ENCODE measurements at regions not wholly inside any gene's neighbourhood (a gene's known extent, or its start where the extent isn't known, plus 50 kb on each side); places are given as distances from the start of the nearest gene placed in this dataset.

DNA sequence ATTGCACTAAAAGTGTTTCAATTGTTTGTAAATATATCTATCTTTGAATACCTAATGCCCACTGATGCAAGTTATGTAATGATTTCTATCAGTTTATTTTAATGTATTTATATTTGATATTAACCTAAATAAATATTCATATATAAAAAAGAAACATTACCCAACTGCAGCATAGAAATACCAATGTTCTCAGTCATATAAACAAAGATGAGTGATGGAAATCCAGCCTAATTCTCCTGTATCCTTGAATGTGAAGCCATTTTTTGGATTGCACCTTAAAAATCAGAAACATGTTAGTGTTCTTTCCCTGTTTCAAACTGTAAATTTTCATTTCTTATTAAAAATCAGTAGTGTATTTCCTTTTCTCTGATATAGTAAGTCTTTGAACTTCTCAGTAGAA is 305.8 kb upstream of the GNAI1 start:
- no peaks in the 10 kb centered on the region for H3K9me3 ChIP-seq
- TF ChIP-seq, protein P1, sequence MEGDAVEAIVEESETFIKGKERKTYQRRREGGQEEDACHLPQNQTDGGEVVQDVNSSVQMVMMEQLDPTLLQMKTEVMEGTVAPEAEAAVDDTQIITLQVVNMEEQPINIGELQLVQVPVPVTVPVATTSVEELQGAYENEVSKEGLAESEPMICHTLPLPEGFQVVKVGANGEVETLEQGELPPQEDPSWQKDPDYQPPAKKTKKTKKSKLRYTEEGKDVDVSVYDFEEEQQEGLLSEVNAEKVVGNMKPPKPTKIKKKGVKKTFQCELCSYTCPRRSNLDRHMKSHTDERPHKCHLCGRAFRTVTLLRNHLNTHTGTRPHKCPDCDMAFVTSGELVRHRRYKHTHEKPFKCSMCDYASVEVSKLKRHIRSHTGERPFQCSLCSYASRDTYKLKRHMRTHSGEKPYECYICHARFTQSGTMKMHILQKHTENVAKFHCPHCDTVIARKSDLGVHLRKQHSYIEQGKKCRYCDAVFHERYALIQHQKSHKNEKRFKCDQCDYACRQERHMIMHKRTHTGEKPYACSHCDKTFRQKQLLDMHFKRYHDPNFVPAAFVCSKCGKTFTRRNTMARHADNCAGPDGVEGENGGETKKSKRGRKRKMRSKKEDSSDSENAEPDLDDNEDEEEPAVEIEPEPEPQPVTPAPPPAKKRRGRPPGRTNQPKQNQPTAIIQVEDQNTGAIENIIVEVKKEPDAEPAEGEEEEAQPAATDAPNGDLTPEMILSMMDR (IDR thresholded peaks at IDR 0.05), result no peak
- no peak for TF ChIP-seq POLR2A (IDR thresholded peaks at IDR 0.05)
- no peak overlapping the region for H3K27ac ChIP-seq
- H3K4me3 ChIP-seq, result no peak overlapping the region
- no peak for DNase-seq
- intact Hi-C loops (cut with DNase I), result no loop called here
- H3K36me3 ChIP-seq, result no peaks in the 10 kb centered on the region
- no peaks in the 10 kb centered on the region for H3K27me3 ChIP-seq
- no peaks in the 10 kb centered on the region for H3K4me1 ChIP-seq

DNA sequence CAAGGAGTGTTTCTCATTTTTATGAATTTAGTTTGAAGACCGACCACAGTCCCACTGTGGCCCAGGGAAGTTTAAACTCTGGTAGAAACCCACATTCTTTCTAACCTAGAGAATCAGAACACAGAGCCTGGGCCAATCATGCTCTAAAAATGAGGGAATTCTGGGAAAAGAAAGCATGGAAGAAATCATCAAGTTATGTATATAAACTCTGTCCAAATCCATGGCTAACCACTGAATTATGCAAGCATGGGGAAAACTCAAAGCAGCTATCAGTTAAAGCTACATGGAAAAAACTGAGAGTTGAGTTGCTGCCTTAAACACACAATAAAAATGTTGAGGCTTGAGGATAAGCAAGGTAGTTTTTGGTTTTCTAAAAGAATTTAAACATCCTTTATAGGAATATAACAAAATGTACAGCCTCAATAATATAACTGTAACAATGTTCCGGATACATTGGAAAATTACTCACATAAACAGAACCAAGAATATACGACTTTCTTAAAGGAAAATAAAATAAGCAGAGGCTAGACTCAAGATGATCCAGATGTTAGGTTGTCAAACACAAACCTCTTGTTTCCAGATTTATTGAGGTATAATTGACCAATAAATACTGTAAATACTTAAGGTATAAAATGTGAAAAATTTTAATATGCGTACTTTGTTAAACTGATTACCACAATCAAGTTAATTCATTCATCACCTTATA is 311.2 kb upstream of the GNAI1 start:
- H3K4me3 ChIP-seq, result no peak overlapping the region
- no peaks in the 10 kb centered on the region for H3K9me3 ChIP-seq
- intact Hi-C loops (cut with DNase I), result no loop called here
- DNase-seq, result no peak
- no peaks in the 10 kb centered on the region for H3K27me3 ChIP-seq
- WGBS, 2 donors, result 70% methylated on average over 4 of the region's 4 CpGs
- no peaks in the 10 kb centered on the region for H3K36me3 ChIP-seq
- TF ChIP-seq, protein P1 (IDR thresholded peaks at IDR 0.05), result no peak
- TF ChIP-seq POLR2A (IDR thresholded peaks at IDR 0.05), result no peak
- no peaks in the 10 kb centered on the region for H3K4me1 ChIP-seq
- no peak overlapping the region for H3K27ac ChIP-seq

DNA sequence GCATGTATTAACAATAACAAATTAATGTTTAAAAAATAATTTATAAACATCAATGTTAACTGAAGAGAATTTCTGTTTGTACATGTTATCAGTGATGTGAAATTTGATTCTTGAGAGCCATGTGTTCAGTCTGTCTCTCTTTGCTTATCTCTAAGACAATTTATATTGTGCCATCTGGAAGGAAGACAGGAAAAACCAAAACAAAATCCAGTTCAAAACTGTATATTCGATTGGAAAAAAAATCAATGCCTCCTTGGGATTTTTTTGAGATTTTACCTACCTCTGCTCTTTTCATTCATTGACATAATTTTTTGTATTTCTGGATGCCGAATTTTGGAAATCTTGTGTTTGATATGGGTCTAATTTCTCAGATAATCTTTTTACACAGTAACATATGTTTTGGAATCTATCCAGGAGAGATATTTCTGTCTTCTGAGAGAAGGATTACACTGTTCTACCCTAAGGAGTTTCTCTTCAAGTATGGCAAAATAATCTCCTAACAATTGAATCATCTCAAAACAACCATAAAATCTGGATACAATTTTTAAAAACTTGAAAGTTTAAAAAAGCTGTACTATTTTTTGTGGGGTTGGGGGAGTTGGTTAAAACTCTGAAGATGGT is 311.9 kb upstream of the GNAI1 start:
- Histone ChIP-seq H3K27ac (no peak overlapping the region), H3K27me3 (no peaks in the 10 kb centered on the region), H3K4me1 (no peaks in the 10 kb centered on the region), H3K36me3 (no peaks in the 10 kb centered on the region), H3K4me3 (no peak overlapping the region), H3K9me3 (no peaks in the 10 kb centered on the region)
- 31 to 59% methylated on average over 2 of the region's 2 CpGs for WGBS, 2 donors
- no peak for DNase-seq
- intact Hi-C loops (cut with DNase I), result no loop called here
- TF ChIP-seq POLR2A (IDR thresholded peaks at IDR 0.05), result no peak
- TF ChIP-seq, protein P1 (IDR thresholded peaks at IDR 0.05), result no peak

DNA sequence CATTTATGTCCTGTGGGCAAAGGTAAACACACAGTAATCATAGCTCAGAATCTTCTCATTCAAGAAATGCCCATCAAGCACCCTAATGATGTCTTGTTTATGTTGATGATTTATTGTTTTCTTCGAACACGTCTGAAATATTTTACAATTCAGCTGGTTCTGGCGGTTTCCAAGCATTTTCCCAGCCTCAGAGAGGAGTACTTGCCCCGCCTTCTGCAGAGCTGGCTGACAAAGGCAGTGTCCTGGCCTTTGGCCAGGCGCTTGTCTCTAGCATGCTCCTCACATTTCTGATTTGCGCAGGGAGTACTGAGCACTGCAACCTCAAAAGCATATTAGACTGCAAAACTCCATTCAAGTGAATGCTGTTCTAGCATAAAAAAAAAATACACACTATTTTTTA is 314.2 kb upstream of the GNAI1 start:
- WGBS, 2 donors, result 10 to 31% methylated on average over 5 to 6 of the region's 6 CpGs
- H3K9me3 ChIP-seq, result no peaks in the 10 kb centered on the region
- H3K36me3 ChIP-seq, result no peaks in the 10 kb centered on the region
- H3K4me3 ChIP-seq, result no peak overlapping the region
- intact Hi-C loops (cut with DNase I), result no loop called here
- H3K27me3 ChIP-seq, result no peaks in the 10 kb centered on the region
- no peak overlapping the region for H3K27ac ChIP-seq
- no peak for DNase-seq
- no peaks in the 10 kb centered on the region for H3K4me1 ChIP-seq
- no peak for TF ChIP-seq POLR2A (IDR thresholded peaks at IDR 0.05)
- TF ChIP-seq, protein P1 (IDR thresholded peaks at IDR 0.05), result no peak

DNA sequence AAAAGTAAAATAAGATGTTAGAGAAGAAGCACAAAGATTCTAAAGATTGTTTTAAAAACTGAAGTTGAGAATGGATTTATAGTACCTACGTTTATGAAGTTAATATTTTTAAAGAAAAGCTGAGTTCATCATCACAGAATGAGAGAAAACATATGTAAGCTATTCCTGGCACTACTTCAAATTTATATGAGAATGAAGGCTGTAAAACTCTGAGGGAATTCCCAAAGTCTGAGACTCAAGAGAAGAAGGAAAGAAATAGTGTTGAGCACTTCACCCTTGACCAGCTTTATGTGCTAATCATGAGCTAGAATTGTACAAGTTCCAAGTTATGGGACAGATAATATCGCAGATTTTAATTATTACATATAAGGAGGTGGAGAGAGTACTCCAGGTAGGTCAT is 323.7 kb upstream of the GNAI1 start:
- no peaks in the 10 kb centered on the region for H3K9me3 ChIP-seq
- intact Hi-C loops (cut with DNase I), result no loop called here
- H3K27ac ChIP-seq, result no peak overlapping the region
- no peak for DNase-seq
- H3K27me3 ChIP-seq, result no peaks in the 10 kb centered on the region
- H3K4me1 ChIP-seq, result no peaks in the 10 kb centered on the region
- no peak overlapping the region for H3K4me3 ChIP-seq
- no peaks in the 10 kb centered on the region for H3K36me3 ChIP-seq
- WGBS, 2 donors, result 58 to 64% methylated on average over 2 of the region's 2 CpGs
- TF ChIP-seq POLR2A (IDR thresholded peaks at IDR 0.05), result no peak
- TF ChIP-seq, protein P1 (IDR thresholded peaks at IDR 0.05), result no peak
